ENCODE measurements at regions not wholly inside any gene's neighbourhood (a gene's known extent, or its start where the extent isn't known, plus 50 kb on each side); places are given as distances from the start of the nearest gene placed in this dataset.
"Not testable (repeated sequence)": the region's sequence is repeated elsewhere in the genome, so short reads cannot be mapped to it uniquely, and the experiment has no call there.

DNA sequence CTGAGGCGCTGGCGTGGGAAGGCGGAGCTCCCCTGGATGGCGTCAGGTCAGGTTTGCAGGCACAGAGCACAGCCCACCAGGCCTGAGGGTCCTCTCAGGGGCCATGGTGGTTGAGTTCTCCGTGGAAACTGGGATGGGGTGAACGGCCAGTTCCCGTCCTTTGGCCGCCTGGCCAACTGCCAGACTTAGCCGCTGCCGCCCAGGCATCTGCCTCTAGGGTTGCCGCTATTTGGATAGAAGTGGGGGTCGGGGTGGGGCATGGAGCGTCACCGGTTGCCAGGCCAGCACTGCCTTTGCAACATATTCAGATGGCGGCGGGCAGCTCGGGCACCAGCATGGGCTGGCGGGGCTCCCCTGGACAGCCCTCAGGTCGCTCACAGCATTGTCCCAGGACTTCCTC, 532.3 kb upstream of the DEFB115 start:
- H3K9ac ChIP-seq (ENCODE audit: low read length in 2 of 2); H3K27ac ChIP-seq (ENCODE audit: low read length); H3K9me3 ChIP-seq (ENCODE audit: control insufficient read depth in 2 of 2, low read length in 2 of 2); H3K4me1 ChIP-seq (ENCODE audit: control insufficient read depth, insufficient read depth, low read length); H3K4me3 ChIP-seq (ENCODE audit: low read length in 2 of 2); H3K27me3 ChIP-seq (ENCODE audit: control insufficient read depth in 1 of 2, insufficient read depth in 2 of 2, low read length in 2 of 2); H3K36me3 ChIP-seq (ENCODE audit: control insufficient read depth in 2 of 2, insufficient read depth in 2 of 2, low read length in 2 of 2): not testable (repeated sequence)

DNA sequence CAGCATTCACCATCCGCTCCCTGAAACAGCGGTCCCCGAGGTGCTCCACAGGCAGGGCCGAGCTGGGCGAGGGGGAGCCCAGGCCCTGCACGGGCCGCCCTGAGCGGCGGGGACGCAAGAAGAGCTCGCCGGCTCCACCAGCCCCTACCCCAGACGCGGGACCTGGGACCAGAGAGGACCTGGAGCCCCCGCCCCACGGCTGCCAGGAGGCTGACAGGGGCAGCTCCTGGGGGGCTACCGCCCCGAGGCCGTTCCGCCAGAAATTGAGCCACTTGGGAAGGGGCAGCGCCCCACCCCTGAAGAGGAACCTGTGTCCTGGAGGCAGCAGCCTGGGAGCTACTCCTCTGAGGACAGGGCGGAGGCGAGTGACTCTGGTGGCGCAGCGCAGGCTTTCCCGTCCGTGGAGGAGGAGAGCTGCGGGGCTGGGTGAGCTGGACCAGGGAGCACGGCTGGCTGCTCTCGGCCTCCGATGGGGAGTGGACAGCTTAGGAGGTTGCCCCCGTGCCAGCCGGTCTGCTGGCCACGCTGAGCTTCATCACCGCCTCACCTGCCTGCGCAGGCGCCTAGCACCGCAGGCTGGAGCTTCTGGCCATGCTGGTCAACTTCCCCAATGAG, 529.1 kb upstream of the DEFB115 start:
- H3K4me3 ChIP-seq (ENCODE audit: low read length in 2 of 2); H3K9ac ChIP-seq (ENCODE audit: low read length in 2 of 2); H3K27ac ChIP-seq (ENCODE audit: low read length); H3K9me3 ChIP-seq (ENCODE audit: control insufficient read depth in 2 of 2, low read length in 2 of 2); H3K4me1 ChIP-seq (ENCODE audit: control insufficient read depth, insufficient read depth, low read length); H3K36me3 ChIP-seq (ENCODE audit: control insufficient read depth in 2 of 2, insufficient read depth in 2 of 2, low read length in 2 of 2); H3K27me3 ChIP-seq (ENCODE audit: control insufficient read depth in 1 of 2, insufficient read depth in 2 of 2, low read length in 2 of 2): not testable (repeated sequence)

All from stomach smooth muscle (tissue), 2 donors.